Transverse colon (tissue), 4 donors: ENCODE measurements at regions not wholly inside any gene's neighbourhood (a gene's known extent, or its start where the extent isn't known, plus 50 kb on each side); places are given as distances from the start of the nearest gene placed in this dataset.
A peak's percentile ranks its signal among the peaks of the same experiment; 100 is the strongest.
"Not testable (repeated sequence)": the region's sequence is repeated elsewhere in the genome, so short reads cannot be mapped to it uniquely, and the experiment has no call there.

Experiments used
- DNase-seq: peaks from one replicate; pipeline ENCODE4 v3.0.0-alpha.2; 2019
- H3K27ac ChIP-seq, 4 donors: fragments of 200-600 bp; sonication (generic); 2 replicates each; pipeline ENCODE4 v1.5.1; 2016 to 2018; ENCODE audit warnings: inconsistent platforms in 4 of 4
- H3K27me3 ChIP-seq: fragments of 200-600 bp; sonication (generic); 2 replicates; pipeline ENCODE4 v1.5.1; 2017; ENCODE audit warnings: inconsistent platforms
- H3K36me3 ChIP-seq, 4 donors: fragments of 200-600 bp; sonication (generic); 2 replicates each; pipeline ENCODE4 v1.5.1; 2017 to 2019; ENCODE audit warnings: inconsistent platforms in 4 of 4
- H3K4me1 ChIP-seq, 4 donors: fragments of 200-600 bp; sonication (generic); 2 replicates each; pipeline ENCODE4 v1.5.1; 2017 to 2020; ENCODE audit warnings: inconsistent platforms in 4 of 4
- H3K4me3 ChIP-seq, 4 donors: fragments of 200-600 bp; sonication (generic); 1 replicate in 1 of 4; 2 replicates in 3 of 4; pipeline versions ENCODE4 v1.5.1 to v1.6.1; 2017 to 2019; ENCODE audit warnings: inconsistent platforms in 4 of 4
- H3K9me3 ChIP-seq, 2 donors: fragments of 200-600 bp; sonication (generic); 2 replicates each; pipeline ENCODE4 v1.5.1; 2017 to 2019; ENCODE audit warnings: inconsistent platforms in 2 of 2
- EP300 ChIP-seq: sonication (generic); formaldehyde crosslinking; IDR thresholded peaks from one replicate; pipeline ENCODE4 v1.6.1; 2017; ENCODE audit warnings: antibody characterized with exemption, low read depth
- POLR2A ChIP-seq: fragments of 450-650 bp; IDR thresholded peaks from one replicate; pipeline ENCODE4 v1.6.1; 2016; ENCODE audit warnings: antibody characterized with exemption, mild to moderate bottlenecking, moderate library complexity
- POLR2AphosphoS5 ChIP-seq, 3 donors: sonication (generic); formaldehyde crosslinking; IDR thresholded peaks; one replicate each; pipeline ENCODE4 v1.6.1; 2016; ENCODE audit warnings: antibody characterized with exemption in 3 of 3
- WGBS, 2 donors: methylation state at CpG; one replicate each; pipeline ENCODE4 v1.1.5; 2018; ENCODE audit warnings: low coverage in 1 of 2; 5-methylcytosine and 5-hydroxymethylcytosine counted together
- in situ Hi-C, 4 donors: fragments of 200-750 bp; cut with MboI; loops; one replicate each; pipeline versions ENCODE4 v1.15.0 to v1.15.1; 2017; ENCODE audit warnings: low sequenced_read_pairs in 3 of 4, low pct_ligation_motif_present in 1 of 4, low pct_unique_long_range_greater_than_20kb in 1 of 4
- intact Hi-C: fragments of 100-400 bp; cut with DNase I; formaldehyde crosslinking; loops from one replicate; pipeline ENCODE4 v1.15.1; 2023; ENCODE audit warnings: low total_unique reads
- TF ChIP-seq, protein P1 (sequence below), 5 experiments: fragments of 200-600 bp in 3 of 5; fragments of 450-650 bp in 2 of 5; sonication (generic) in 3 of 5; IDR thresholded peaks; 1 replicate in 2 of 5; 2 replicates in 3 of 5; pipeline ENCODE4 v1.5.1; 2016 to 2017; ENCODE audit warnings: antibody characterized with exemption in 5 of 5, inconsistent platforms in 3 of 5, mild to moderate bottlenecking in 2 of 5, moderate library complexity in 1 of 5

DNA sequence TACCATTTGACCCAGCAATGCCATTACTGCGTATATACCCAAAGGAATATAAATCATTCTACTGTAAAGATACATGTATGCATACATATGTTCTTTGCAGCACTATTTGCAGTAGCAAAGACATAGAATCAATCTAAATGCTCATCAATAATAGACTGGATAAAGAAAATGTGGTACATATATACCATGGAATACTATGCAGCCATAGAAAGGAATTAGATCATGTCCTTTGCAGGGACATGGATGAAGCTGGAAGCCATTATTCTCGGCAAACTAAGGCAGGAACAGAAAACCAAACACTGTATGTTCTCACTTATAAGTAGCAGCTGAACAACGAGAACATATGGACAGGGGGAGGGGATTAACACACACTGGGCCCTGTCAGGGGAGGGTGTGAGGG, 54.8 kb upstream of the ZNF30 start:
- DNase-seq, intact Hi-C loops: not testable (repeated sequence)

DNA sequence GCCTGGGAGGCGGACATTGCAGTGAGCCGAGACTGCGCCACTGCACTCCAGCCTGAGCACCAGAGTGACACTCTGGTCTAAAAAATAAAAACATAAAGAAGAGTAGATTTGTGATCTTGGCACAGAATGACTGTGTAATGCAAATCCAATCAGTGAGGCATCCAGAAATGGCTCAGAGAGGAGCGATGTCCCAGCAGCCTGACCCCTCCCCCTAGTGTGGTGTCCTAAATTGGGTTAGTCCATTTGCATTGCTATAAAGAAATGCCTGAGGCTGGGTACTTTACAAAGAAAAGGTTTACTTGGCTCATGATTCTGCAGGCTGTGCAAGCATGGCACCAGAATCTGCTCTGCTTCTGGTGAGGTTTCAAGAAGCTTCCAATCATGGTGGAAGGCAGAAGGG, 59.1 kb upstream of the ZNF30 start:
- intact Hi-C loops, result no loop called here
- WGBS, 2 donors, result 88% methylated on average over 4 of the region's 4 CpGs; no CpG with 5 or more reads in 1 of the 2 donors

More for the DNA sequence above, 54.8 kb upstream of the ZNF30 start:
- 78 to 86% methylated on average over 3 of the region's 3 CpGs for WGBS, 2 donors
- in situ Hi-C loops, H3K4me3 ChIP-seq, H3K27ac ChIP-seq, H3K4me1 ChIP-seq, H3K36me3 ChIP-seq, H3K27me3 ChIP-seq, H3K9me3 ChIP-seq: not testable (repeated sequence)

DNA sequence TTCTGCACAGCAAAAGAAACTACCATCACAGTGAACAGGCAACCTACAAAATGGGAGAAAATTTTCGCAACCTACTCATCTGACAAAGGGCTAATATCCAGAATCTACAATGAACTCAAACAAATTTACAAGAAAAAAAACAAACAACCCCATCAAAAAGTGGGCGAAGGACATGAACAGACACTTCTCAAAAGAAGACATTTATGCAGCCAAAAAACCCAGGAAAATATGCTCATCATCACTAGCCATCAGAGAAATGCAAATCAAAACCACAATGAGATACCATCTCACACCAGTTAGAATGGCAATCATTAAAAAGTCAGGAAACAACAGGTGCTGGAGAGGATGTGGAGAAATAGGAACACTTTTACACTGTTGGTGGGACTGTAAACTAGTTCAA, 61.5 kb upstream of the ZNF30 start:
- H3K4me1 ChIP-seq, intact Hi-C loops, in situ Hi-C loops, DNase-seq, H3K36me3 ChIP-seq, H3K4me3 ChIP-seq, H3K27me3 ChIP-seq, H3K27ac ChIP-seq, H3K9me3 ChIP-seq: not testable (repeated sequence)
- WGBS, 2 donors, result 100% methylated on average over 1 of the region's 2 CpGs; no CpG with 5 or more reads in 1 of the 2 donors

More for the DNA sequence above, 59.1 kb upstream of the ZNF30 start:
- TF ChIP-seq, protein P1, sequence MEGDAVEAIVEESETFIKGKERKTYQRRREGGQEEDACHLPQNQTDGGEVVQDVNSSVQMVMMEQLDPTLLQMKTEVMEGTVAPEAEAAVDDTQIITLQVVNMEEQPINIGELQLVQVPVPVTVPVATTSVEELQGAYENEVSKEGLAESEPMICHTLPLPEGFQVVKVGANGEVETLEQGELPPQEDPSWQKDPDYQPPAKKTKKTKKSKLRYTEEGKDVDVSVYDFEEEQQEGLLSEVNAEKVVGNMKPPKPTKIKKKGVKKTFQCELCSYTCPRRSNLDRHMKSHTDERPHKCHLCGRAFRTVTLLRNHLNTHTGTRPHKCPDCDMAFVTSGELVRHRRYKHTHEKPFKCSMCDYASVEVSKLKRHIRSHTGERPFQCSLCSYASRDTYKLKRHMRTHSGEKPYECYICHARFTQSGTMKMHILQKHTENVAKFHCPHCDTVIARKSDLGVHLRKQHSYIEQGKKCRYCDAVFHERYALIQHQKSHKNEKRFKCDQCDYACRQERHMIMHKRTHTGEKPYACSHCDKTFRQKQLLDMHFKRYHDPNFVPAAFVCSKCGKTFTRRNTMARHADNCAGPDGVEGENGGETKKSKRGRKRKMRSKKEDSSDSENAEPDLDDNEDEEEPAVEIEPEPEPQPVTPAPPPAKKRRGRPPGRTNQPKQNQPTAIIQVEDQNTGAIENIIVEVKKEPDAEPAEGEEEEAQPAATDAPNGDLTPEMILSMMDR (IDR thresholded peaks at IDR 0.05), result no peak
- no peak for TF ChIP-seq POLR2AphosphoS5 (IDR thresholded peaks at IDR 0.05)
- TF ChIP-seq POLR2A, result no peak
- no peak for TF ChIP-seq EP300
- Histone ChIP-seq H3K27ac (no peak overlapping the region), H3K36me3 (no peaks in the 10 kb centered on the region), H3K9me3 (no peaks in the 10 kb centered on the region), H3K4me3 (no peak overlapping the region), H3K4me1 (no peaks in the 10 kb centered on the region), H3K27me3 (no peaks in the 10 kb centered on the region)
- DNase-seq, result no peak
- in situ Hi-C loops, result no loop called here

DNA sequence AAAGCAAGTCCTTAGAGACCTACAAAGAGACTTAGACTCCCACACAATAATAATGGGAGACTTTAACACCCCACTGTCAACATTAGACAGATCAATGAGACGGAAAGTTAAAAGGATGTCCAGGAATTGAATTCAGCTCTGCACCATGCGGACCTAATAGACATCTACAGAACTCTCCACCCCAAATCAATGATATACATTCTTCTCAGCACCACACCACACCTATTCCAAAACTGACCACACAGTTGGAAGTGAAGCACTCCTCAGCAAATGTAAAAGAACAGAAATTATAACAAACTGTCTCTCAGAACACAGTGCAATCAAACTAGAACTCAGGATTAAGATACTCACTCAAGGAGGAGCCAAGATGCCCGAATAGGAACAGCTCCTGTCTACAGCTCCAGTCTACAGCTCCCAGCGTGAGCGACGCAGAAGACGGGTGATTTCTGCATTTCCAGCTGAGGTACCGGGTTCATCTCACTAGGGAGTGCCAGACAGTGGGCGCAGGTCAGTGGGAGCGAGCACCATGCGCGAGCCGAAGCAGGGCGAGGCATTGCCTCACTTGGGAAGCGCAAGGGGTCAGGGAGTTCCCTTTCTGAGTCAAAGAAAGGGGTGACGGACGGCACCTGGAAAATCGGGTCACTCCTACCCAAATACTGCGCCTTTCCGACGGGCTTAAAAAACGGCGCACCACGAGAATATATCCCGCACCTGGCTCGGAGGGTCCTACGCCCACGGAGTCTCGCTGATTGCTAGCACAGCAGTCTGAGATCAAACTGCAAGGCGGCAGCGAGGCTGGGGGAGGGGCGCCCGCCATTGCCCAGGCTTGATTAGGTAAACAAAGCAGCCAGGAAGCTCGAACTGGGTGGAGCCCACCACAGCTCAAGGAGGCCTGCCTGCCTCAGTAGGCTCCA, 66.6 kb upstream of the ZNF30 start:
- Histone ChIP-seq H3K4me3 (peak overlapping the region in 3 of 4 donors; percentile 29 to 44 (median 40)), H3K27ac (peak overlapping the region; percentile 30 to 54 (median 44))
- DNase-seq, H3K4me1 ChIP-seq, H3K27me3 ChIP-seq, H3K9me3 ChIP-seq, H3K36me3 ChIP-seq, intact Hi-C loops, in situ Hi-C loops: not testable (repeated sequence)
- 10% methylated on average over 13 of the region's 34 CpGs; no CpG with 5 or more reads in 1 of the 2 donors for WGBS, 2 donors

DNA sequence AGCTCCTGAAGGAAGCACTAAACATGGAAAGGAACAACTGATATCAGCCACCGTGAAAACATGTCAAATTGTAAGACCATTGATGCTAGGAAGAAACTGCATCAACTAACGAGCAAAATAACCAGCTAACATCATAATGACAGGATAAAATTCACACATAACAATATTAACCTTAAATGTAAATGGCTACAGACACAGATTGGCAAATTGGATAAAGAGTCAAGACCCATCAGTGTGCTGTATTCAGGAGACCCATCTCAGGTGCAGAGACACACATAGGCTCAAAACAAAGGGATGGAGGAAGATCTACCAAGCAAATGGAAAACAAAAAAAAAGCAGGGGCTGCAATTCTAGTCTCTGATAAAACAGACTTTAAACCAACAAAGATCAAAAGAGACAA, 67.4 kb upstream of the ZNF30 start:
- WGBS, 2 donors, result 95% methylated on average over 2 of the region's 2 CpGs; no CpG with 5 or more reads in 1 of the 2 donors
- H3K27me3 ChIP-seq, DNase-seq, intact Hi-C loops, H3K4me3 ChIP-seq, in situ Hi-C loops, H3K36me3 ChIP-seq, H3K4me1 ChIP-seq, H3K27ac ChIP-seq, H3K9me3 ChIP-seq: not testable (repeated sequence)

DNA sequence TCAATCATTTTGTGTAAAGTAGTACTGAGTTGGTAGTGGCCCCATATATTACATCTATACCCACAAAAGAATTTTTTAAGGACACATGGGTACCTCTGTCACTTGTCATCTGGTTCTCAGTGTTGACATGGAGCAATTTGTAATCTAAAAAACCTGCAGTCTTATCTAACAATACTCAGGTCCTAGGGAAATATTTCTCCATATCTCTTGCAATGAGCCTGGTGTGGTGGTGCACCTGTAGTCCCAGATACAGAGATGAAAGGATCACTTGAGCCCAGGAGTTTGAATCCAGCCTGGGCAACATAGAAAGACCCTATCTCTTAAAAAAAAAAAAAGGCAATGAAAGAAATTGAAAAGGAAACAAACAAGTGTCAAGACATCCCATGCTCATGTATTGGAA, 70.7 kb upstream of the ZNF30 start:
- H3K4me3 ChIP-seq, result no peak overlapping the region
- TF ChIP-seq POLR2AphosphoS5 (IDR thresholded peaks at IDR 0.05) (no peak), EP300 (no peak), POLR2A (no peak)
- TF ChIP-seq, protein P1 (IDR thresholded peaks at IDR 0.05), result no peak
- H3K9me3 ChIP-seq, result no peaks in the 10 kb centered on the region
- intact Hi-C loops, result no loop called here
- no peak for DNase-seq
- no peaks in the 10 kb centered on the region for H3K36me3 ChIP-seq
- H3K27ac ChIP-seq, result no peak overlapping the region
- no peaks in the 10 kb centered on the region for H3K27me3 ChIP-seq
- H3K4me1 ChIP-seq, result no peaks in the 10 kb centered on the region
- in situ Hi-C loops, result no loop called here
